ENCODE measurements at regions not wholly inside any gene's neighbourhood (a gene's known extent, or its start where the extent isn't known, plus 50 kb on each side); places are given as distances from the start of the nearest gene placed in this dataset.

GRCh38 chr11:116589402-116589801 lies 183.4 kb downstream of the BUD13 start:
- Histone ChIP-seq H3K4me2 (ENCODE audit: low read length) (no peak overlapping the region), H2BK12ac (ENCODE audit: low read length) (no peak overlapping the region), H4K8ac (ENCODE audit: low read depth, low read length) (no peak overlapping the region), H3K79me2 (ENCODE audit: control insufficient read depth, insufficient read depth, low read length, poor library complexity) (no peaks in the 10 kb centered on the region), H3K27me3 (ENCODE audit: insufficient read depth, low read length) (no peaks in the 10 kb centered on the region), H4K12ac (ENCODE audit: low read depth, low read length) (no peak overlapping the region), H2BK120ac (ENCODE audit: insufficient read depth, low read length, poor library complexity) (no peak overlapping the region), H3K9ac (ENCODE audit: low read length) (no peak overlapping the region), H3K4me1 (ENCODE audit: control insufficient read depth in 1 of 2, insufficient read depth in 2 of 2, low read length in 2 of 2) (peaks cover 4 to 7% of the 10 kb centered on the region in 2 experiments), H4K91ac (ENCODE audit: low read depth, low read length) (no peak overlapping the region), H3K18ac (ENCODE audit: low read length) (no peak overlapping the region), H2BK5ac (ENCODE audit: low read depth, low read length, poor library complexity) (no peak overlapping the region), H3K27ac (ENCODE audit: low read depth, low read length) (no peak overlapping the region), H3K4ac (ENCODE audit: low read depth, low read length) (no peak overlapping the region), H3K79me1 (ENCODE audit: low read length) (no peaks in the 10 kb centered on the region), H3K36me3 (ENCODE audit: control insufficient read depth in 1 of 2, insufficient read depth in 2 of 2, low read length in 2 of 2) (no peaks in the 10 kb centered on the region), H3K4me3 (ENCODE audit: low read depth, low read length) (no peak overlapping the region), H3K14ac (ENCODE audit: low read length) (no peak overlapping the region), H3K23ac (ENCODE audit: low read length) (no peak overlapping the region), H3K9me3 (ENCODE audit: insufficient read depth, low read depth, low read length) (peaks cover 2% of the 10 kb centered on the region), H2AFZ (ENCODE audit: insufficient read depth, low read length, poor library complexity) (no peak overlapping the region), H2AK5ac (ENCODE audit: low read length) (no peak overlapping the region)
- no peak for DNase-seq
- WGBS (ENCODE audit: extremely low coverage, insufficient coverage, insufficient read length), result no CpG with 5 or more reads among the region's 5 CpGs

DNA sequence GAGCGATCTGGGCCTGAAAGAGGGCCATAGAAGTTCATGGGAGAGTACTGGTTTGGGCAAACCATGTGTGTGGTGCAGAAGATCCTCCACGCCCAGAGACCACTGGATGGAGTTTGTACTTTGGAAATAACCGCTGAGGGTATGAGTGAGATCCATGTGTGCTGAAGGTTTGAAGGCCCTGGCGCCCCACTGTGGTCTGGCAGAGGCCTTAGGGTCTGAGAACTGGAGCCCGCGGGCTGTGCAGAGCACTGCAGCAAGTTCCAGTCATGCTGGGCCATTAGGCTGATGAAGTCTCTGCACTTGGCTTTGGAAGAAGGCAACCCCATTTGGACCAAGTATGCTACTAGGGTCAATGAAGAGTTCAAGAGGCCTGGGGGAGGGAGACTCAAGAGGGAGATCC lies 186.4 kb downstream of the BUD13 start:
- Histone ChIP-seq H2AK5ac (ENCODE audit: low read length) (no peak overlapping the region), H3K79me2 (ENCODE audit: control insufficient read depth, insufficient read depth, low read length, poor library complexity) (no peaks in the 10 kb centered on the region), H3K79me1 (ENCODE audit: low read length) (no peaks in the 10 kb centered on the region), H2AFZ (ENCODE audit: insufficient read depth, low read length, poor library complexity) (no peak overlapping the region), H4K91ac (ENCODE audit: low read depth, low read length) (no peak overlapping the region), H3K14ac (ENCODE audit: low read length) (no peak overlapping the region), H3K18ac (ENCODE audit: low read length) (no peak overlapping the region), H3K23ac (ENCODE audit: low read length) (no peak overlapping the region), H3K4ac (ENCODE audit: low read depth, low read length) (no peak overlapping the region), H3K9ac (ENCODE audit: low read length) (no peak overlapping the region), H4K8ac (ENCODE audit: low read depth, low read length) (no peak overlapping the region), H3K4me3 (ENCODE audit: low read depth, low read length) (no peak overlapping the region), H2BK12ac (ENCODE audit: low read length) (no peak overlapping the region), H2BK120ac (ENCODE audit: insufficient read depth, low read length, poor library complexity) (no peak overlapping the region), H3K36me3 (ENCODE audit: control insufficient read depth in 1 of 2, insufficient read depth in 2 of 2, low read length in 2 of 2) (no peaks in the 10 kb centered on the region), H4K12ac (ENCODE audit: low read depth, low read length) (no peak overlapping the region), H3K4me1 (ENCODE audit: control insufficient read depth in 1 of 2, insufficient read depth in 2 of 2, low read length in 2 of 2) (peaks cover under 1 to 5% of the 10 kb centered on the region in 2 experiments), H3K4me2 (ENCODE audit: low read length) (no peak overlapping the region), H2BK5ac (ENCODE audit: low read depth, low read length, poor library complexity) (no peak overlapping the region), H3K27me3 (ENCODE audit: insufficient read depth, low read length) (peaks cover 9% of the 10 kb centered on the region), H3K9me3 (ENCODE audit: insufficient read depth, low read depth, low read length) (peaks cover 5% of the 10 kb centered on the region), H3K27ac (ENCODE audit: low read depth, low read length) (no peak overlapping the region)
- no CpG with 5 or more reads among the region's 6 CpGs for WGBS (ENCODE audit: extremely low coverage, insufficient coverage, insufficient read length)
- no peak for DNase-seq

DNA sequence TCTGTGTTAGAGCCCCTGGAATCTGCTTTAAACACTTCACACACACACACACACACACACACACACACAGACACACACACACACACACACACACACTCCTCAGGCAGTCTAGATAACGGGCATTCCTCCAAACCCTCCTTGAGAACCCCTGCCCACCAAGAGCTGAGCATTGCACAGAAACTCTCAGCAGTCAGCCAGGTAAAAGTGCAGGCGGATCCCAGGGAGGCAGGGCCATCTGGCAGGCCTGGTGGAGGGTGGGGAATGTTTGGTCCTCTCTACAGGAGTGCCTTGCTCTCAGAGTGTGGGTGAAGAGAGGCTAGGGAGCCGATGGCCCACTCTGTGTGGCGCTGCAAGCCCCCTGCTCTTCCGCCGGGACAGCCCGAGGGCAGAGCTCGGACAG lies 190.2 kb downstream of the BUD13 start:
- no peak overlapping the region for H2AK5ac ChIP-seq (ENCODE audit: low read length)
- H4K12ac ChIP-seq (ENCODE audit: low read depth, low read length), result no peak overlapping the region
- H4K91ac ChIP-seq (ENCODE audit: low read depth, low read length), result no peak overlapping the region
- DNase-seq, result no peak
- H2AFZ ChIP-seq (ENCODE audit: insufficient read depth, low read length, poor library complexity), result no peak overlapping the region
- no peak overlapping the region for H2BK5ac ChIP-seq (ENCODE audit: low read depth, low read length, poor library complexity)
- H3K27me3 ChIP-seq (ENCODE audit: insufficient read depth, low read length), result peaks cover 35% of the 10 kb centered on the region
- H3K4ac ChIP-seq (ENCODE audit: low read depth, low read length), result no peak overlapping the region
- no peaks in the 10 kb centered on the region for H3K36me3 ChIP-seq (ENCODE audit: control insufficient read depth in 1 of 2, insufficient read depth in 2 of 2, low read length in 2 of 2)
- H3K9ac ChIP-seq (ENCODE audit: low read length), result no peak overlapping the region
- no peak overlapping the region for H3K4me2 ChIP-seq (ENCODE audit: low read length)
- H3K23ac ChIP-seq (ENCODE audit: low read length), result no peak overlapping the region
- no peak overlapping the region for H3K14ac ChIP-seq (ENCODE audit: low read length)
- no CpG with 5 or more reads among the region's 8 CpGs for WGBS (ENCODE audit: extremely low coverage, insufficient coverage, insufficient read length)
- H2BK12ac ChIP-seq (ENCODE audit: low read length), result no peak overlapping the region
- peaks cover 0 to 2% of the 10 kb centered on the region in 2 experiments for H3K4me1 ChIP-seq (ENCODE audit: control insufficient read depth in 1 of 2, insufficient read depth in 2 of 2, low read length in 2 of 2)
- H3K27ac ChIP-seq (ENCODE audit: low read depth, low read length), result no peak overlapping the region
- no peak overlapping the region for H4K8ac ChIP-seq (ENCODE audit: low read depth, low read length)
- no peaks in the 10 kb centered on the region for H3K79me1 ChIP-seq (ENCODE audit: low read length)
- H3K9me3 ChIP-seq (ENCODE audit: insufficient read depth, low read depth, low read length), result peaks cover 6% of the 10 kb centered on the region
- H3K18ac ChIP-seq (ENCODE audit: low read length), result no peak overlapping the region
- H3K79me2 ChIP-seq (ENCODE audit: control insufficient read depth, insufficient read depth, low read length, poor library complexity), result no peaks in the 10 kb centered on the region
- no peak overlapping the region for H2BK120ac ChIP-seq (ENCODE audit: insufficient read depth, low read length, poor library complexity)
- H3K4me3 ChIP-seq (ENCODE audit: low read depth, low read length), result no peak overlapping the region

GRCh38 chr11:116581349-116581748 lies 191.4 kb downstream of the BUD13 start:
- no peak overlapping the region for H2AFZ ChIP-seq (ENCODE audit: insufficient read depth, low read length, poor library complexity)
- DNase-seq, result no peak
- H3K36me3 ChIP-seq (ENCODE audit: control insufficient read depth in 1 of 2, insufficient read depth in 2 of 2, low read length in 2 of 2), result no peaks in the 10 kb centered on the region
- no peak overlapping the region for H3K14ac ChIP-seq (ENCODE audit: low read length)
- no peak overlapping the region for H2BK5ac ChIP-seq (ENCODE audit: low read depth, low read length, poor library complexity)
- no peak overlapping the region for H2AK5ac ChIP-seq (ENCODE audit: low read length)
- peaks cover 38% of the 10 kb centered on the region for H3K27me3 ChIP-seq (ENCODE audit: insufficient read depth, low read length)
- H2BK120ac ChIP-seq (ENCODE audit: insufficient read depth, low read length, poor library complexity), result no peak overlapping the region
- H4K91ac ChIP-seq (ENCODE audit: low read depth, low read length), result no peak overlapping the region
- no CpG with 5 or more reads among the region's 13 CpGs for WGBS (ENCODE audit: extremely low coverage, insufficient coverage, insufficient read length)
- H3K27ac ChIP-seq (ENCODE audit: low read depth, low read length), result no peak overlapping the region
- peaks cover 0 to 2% of the 10 kb centered on the region in 2 experiments for H3K4me1 ChIP-seq (ENCODE audit: control insufficient read depth in 1 of 2, insufficient read depth in 2 of 2, low read length in 2 of 2)
- H3K79me2 ChIP-seq (ENCODE audit: control insufficient read depth, insufficient read depth, low read length, poor library complexity), result no peaks in the 10 kb centered on the region
- H3K9ac ChIP-seq (ENCODE audit: low read length), result no peak overlapping the region
- H3K79me1 ChIP-seq (ENCODE audit: low read length), result no peaks in the 10 kb centered on the region
- H3K4me2 ChIP-seq (ENCODE audit: low read length), result no peak overlapping the region
- H3K23ac ChIP-seq (ENCODE audit: low read length), result no peak overlapping the region
- H2BK12ac ChIP-seq (ENCODE audit: low read length), result no peak overlapping the region
- H3K4me3 ChIP-seq (ENCODE audit: low read depth, low read length), result no peak overlapping the region
- no peak overlapping the region for H3K4ac ChIP-seq (ENCODE audit: low read depth, low read length)
- H3K18ac ChIP-seq (ENCODE audit: low read length), result no peak overlapping the region
- no peak overlapping the region for H4K8ac ChIP-seq (ENCODE audit: low read depth, low read length)
- H3K9me3 ChIP-seq (ENCODE audit: insufficient read depth, low read depth, low read length), result peaks cover 6% of the 10 kb centered on the region
- no peak overlapping the region for H4K12ac ChIP-seq (ENCODE audit: low read depth, low read length)

Data from trophoblast cell (in vitro differentiated cells and primary cell).